ENCODE measurements at regions not wholly inside any gene's neighbourhood (a gene's known extent, or its start where the extent isn't known, plus 50 kb on each side); places are given as distances from the start of the nearest gene placed in this dataset.

DNA sequence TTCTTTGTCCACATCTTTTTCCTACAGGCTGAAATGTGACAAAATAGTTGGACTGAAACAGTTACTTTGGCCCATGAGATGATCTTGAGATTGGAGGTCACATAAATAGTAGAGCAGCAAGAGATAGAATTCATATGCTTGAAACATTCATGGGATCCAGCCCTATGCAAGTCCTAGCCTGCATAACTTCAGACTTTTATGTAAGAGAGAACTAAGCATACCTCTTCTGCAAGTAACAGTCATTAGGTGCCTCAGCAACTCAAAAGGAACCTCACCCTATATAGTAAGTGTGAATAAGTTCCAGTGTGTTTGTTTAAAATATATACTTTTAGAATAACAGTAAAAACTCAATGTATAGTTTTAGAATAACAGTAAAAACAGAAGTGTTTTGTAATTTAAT, 138.0 kb upstream of the P2RY1 start:
- H3K9ac ChIP-seq (ENCODE audit: low read depth, low read length): no peak overlapping the region
- H2AFZ ChIP-seq (ENCODE audit: low read depth, low read length): no peak overlapping the region
- H3K4me2 ChIP-seq (ENCODE audit: insufficient read depth, low read length): no peak overlapping the region
- no peaks in the 10 kb centered on the region for H3K9me3 ChIP-seq (ENCODE audit: insufficient read depth, low read length, severe bottlenecking)
- no peaks in the 10 kb centered on the region for H3K36me3 ChIP-seq (ENCODE audit: insufficient read depth, low read length)
- TF ChIP-seq EZH2 (IDR thresholded peaks at IDR 0.05; ENCODE audit: borderline replicate concordance, low read depth, low read length, severe bottlenecking): no peak
- TF ChIP-seq, protein P1, sequence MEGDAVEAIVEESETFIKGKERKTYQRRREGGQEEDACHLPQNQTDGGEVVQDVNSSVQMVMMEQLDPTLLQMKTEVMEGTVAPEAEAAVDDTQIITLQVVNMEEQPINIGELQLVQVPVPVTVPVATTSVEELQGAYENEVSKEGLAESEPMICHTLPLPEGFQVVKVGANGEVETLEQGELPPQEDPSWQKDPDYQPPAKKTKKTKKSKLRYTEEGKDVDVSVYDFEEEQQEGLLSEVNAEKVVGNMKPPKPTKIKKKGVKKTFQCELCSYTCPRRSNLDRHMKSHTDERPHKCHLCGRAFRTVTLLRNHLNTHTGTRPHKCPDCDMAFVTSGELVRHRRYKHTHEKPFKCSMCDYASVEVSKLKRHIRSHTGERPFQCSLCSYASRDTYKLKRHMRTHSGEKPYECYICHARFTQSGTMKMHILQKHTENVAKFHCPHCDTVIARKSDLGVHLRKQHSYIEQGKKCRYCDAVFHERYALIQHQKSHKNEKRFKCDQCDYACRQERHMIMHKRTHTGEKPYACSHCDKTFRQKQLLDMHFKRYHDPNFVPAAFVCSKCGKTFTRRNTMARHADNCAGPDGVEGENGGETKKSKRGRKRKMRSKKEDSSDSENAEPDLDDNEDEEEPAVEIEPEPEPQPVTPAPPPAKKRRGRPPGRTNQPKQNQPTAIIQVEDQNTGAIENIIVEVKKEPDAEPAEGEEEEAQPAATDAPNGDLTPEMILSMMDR (IDR thresholded peaks at IDR 0.05; ENCODE audit: borderline replicate concordance, extremely low read depth, low read length, poor library complexity, severe bottlenecking): no peak
- no peak overlapping the region for H3K27ac ChIP-seq (ENCODE audit: low read length)
- no peak for DNase-seq
- H3K79me2 ChIP-seq (ENCODE audit: insufficient read depth, low read length): no peaks in the 10 kb centered on the region
- no peak for ATAC-seq (ENCODE audit: insufficient read depth, low read depth)
- no peaks in the 10 kb centered on the region for H3K27me3 ChIP-seq (ENCODE audit: insufficient read depth, low read length, poor library complexity)
- no peak overlapping the region for H3K4me3 ChIP-seq (ENCODE audit: low read depth in 1 of 2, low read length in 2 of 2)
- no peaks in the 10 kb centered on the region for H4K20me1 ChIP-seq (ENCODE audit: insufficient read depth, low read length)
- H3K4me1 ChIP-seq (ENCODE audit: insufficient read depth, low read length): no peaks in the 10 kb centered on the region

DNA sequence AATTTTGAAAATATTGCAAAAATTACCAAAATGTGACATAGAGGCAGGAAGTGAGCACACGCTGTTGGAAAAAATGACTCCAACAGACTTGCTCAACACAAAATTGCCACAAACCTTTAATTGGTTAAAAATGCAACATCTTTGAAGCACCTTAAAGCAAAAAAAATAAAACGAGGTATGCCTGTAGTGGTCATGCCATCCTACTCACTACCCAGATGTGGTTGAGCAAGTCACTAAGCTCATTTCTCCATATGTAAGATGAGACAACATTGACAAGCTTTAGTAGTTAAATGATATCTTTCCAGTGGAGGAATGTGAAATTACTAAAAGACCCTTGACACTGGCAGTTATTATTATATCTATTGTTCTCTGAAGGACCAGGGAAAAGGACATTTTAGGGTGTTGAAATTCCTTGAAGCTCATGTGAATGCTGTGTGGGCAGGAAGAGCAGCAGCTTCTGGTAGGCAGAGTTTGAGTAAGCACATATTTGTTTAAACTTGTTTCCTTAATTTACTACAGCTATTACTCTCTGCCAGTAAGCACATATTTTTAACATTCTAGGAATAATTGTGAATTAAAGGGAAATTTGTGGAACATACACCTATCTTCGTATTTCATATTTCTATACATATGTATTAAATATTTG, 131.6 kb upstream of the P2RY1 start:
- Histone ChIP-seq H3K4me1 (ENCODE audit: insufficient read depth, low read length) (no peaks in the 10 kb centered on the region), H3K27ac (ENCODE audit: low read length) (no peak overlapping the region), H3K9me3 (ENCODE audit: insufficient read depth, low read length, severe bottlenecking) (no peaks in the 10 kb centered on the region), H3K36me3 (ENCODE audit: insufficient read depth, low read length) (no peaks in the 10 kb centered on the region), H2AFZ (ENCODE audit: low read depth, low read length) (no peak overlapping the region), H3K9ac (ENCODE audit: low read depth, low read length) (no peak overlapping the region), H3K79me2 (ENCODE audit: insufficient read depth, low read length) (no peaks in the 10 kb centered on the region), H3K4me3 (ENCODE audit: low read depth in 1 of 2, low read length in 2 of 2) (no peak overlapping the region), H3K27me3 (ENCODE audit: insufficient read depth, low read length, poor library complexity) (no peaks in the 10 kb centered on the region), H4K20me1 (ENCODE audit: insufficient read depth, low read length) (no peaks in the 10 kb centered on the region), H3K4me2 (ENCODE audit: insufficient read depth, low read length) (no peak overlapping the region)
- no peak for ATAC-seq (ENCODE audit: insufficient read depth, low read depth)
- TF ChIP-seq, protein P1 (IDR thresholded peaks at IDR 0.05; ENCODE audit: borderline replicate concordance, extremely low read depth, low read length, poor library complexity, severe bottlenecking): no peak
- no peak for TF ChIP-seq EZH2 (IDR thresholded peaks at IDR 0.05; ENCODE audit: borderline replicate concordance, low read depth, low read length, severe bottlenecking)
- no peak for DNase-seq

DNA sequence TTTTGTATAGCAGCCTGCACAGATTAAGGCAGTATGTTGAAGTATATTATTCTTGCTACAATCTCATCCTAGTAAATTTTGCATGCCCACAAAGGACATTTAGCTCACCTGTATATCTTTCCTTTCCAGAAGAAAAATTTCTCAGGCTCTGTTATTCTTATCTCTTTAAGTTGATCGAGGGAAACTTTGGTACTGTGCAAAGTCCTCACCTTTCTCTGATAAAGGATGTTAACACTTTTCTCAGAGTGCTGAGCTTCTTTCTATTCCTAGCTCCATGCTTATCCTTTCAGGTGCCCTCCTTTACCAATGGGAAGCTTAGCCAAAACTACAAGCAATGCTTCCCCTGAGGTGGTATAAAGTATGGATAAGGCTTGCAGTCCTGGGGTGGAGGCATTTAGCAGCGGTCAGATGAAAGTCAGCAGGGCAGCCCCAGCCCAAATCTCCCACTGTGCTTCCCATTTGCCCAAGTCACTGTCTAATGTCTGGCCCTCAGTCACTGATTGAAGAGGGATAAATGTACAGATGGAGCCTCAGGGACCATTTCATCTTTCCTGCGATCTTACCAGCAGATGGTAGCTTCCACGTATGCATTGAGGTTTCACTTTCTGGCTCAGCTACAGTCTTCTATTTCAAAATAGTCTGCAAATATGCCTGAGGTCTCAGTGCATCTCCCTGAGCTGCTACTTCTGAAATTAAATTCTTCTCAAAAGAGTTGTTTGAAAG, 127.8 kb upstream of the P2RY1 start:
- no peaks in the 10 kb centered on the region for H3K36me3 ChIP-seq (ENCODE audit: insufficient read depth, low read length)
- no peak overlapping the region for H2AFZ ChIP-seq (ENCODE audit: low read depth, low read length)
- TF ChIP-seq EZH2 (IDR thresholded peaks at IDR 0.05; ENCODE audit: borderline replicate concordance, low read depth, low read length, severe bottlenecking): no peak
- TF ChIP-seq, protein P1 (IDR thresholded peaks at IDR 0.05; ENCODE audit: borderline replicate concordance, extremely low read depth, low read length, poor library complexity, severe bottlenecking): no peak
- no peak overlapping the region for H3K4me2 ChIP-seq (ENCODE audit: insufficient read depth, low read length)
- H3K9me3 ChIP-seq (ENCODE audit: insufficient read depth, low read length, severe bottlenecking): no peaks in the 10 kb centered on the region
- no peaks in the 10 kb centered on the region for H3K79me2 ChIP-seq (ENCODE audit: insufficient read depth, low read length)
- no peak for ATAC-seq (ENCODE audit: insufficient read depth, low read depth)
- no peak for DNase-seq
- H3K27me3 ChIP-seq (ENCODE audit: insufficient read depth, low read length, poor library complexity): no peaks in the 10 kb centered on the region
- H3K4me3 ChIP-seq (ENCODE audit: low read depth in 1 of 2, low read length in 2 of 2): no peak overlapping the region
- no peaks in the 10 kb centered on the region for H3K4me1 ChIP-seq (ENCODE audit: insufficient read depth, low read length)
- H4K20me1 ChIP-seq (ENCODE audit: insufficient read depth, low read length): no peaks in the 10 kb centered on the region
- no peak overlapping the region for H3K27ac ChIP-seq (ENCODE audit: low read length)
- no peak overlapping the region for H3K9ac ChIP-seq (ENCODE audit: low read depth, low read length)

Data from DND-41 (cell line).